Activated CD4-positive, alpha-beta T cell treated with anti-CD3 and anti-CD28 coated beads, Interleukin-2, amount 10 ng/mL, durations not matched to agents 7 days and 5 days (primary cell): ENCODE measurements at regions not wholly inside any gene's neighbourhood (a gene's known extent, or its start where the extent isn't known, plus 50 kb on each side); places are given as distances from the start of the nearest gene placed in this dataset.

Experiments
- CTCF ChIA-PET: fragments of 350-600 bp; sonication (Branson Sonifier 250); formaldehyde crosslinking; loops from one replicate; lab custom pipeline; 2021; ENCODE audit warnings: antibody characterized with exemption; lab: Charles Lee
- POLR2A ChIA-PET: fragments of 350-600 bp; sonication (Branson Sonifier 250); formaldehyde crosslinking; loops from one replicate; lab custom pipeline; 2021; ENCODE audit warnings: antibody characterized with exemption; lab: Charles Lee
- DNase-seq: peaks from one replicate; pipeline ENCODE4 v3.0.0-alpha.2; 2020
- H3K27ac Mint-ChIP-seq: one replicate; pipeline ENCODE4 v1.8.0; 2021; ENCODE audit warnings: mild to moderate bottlenecking, moderate library complexity, mixed read lengths
- H3K27me3 Mint-ChIP-seq: one replicate; pipeline ENCODE4 v1.8.0; 2021; ENCODE audit warnings: mixed read lengths
- H3K36me3 Mint-ChIP-seq: one replicate; pipeline ENCODE4 v1.8.0; 2021; ENCODE audit warnings: low read depth, mixed read lengths
- H3K4me1 Mint-ChIP-seq: one replicate; pipeline ENCODE4 v1.8.0; 2021; ENCODE audit warnings: mixed read lengths
- H3K4me3 Mint-ChIP-seq: one replicate; pipeline ENCODE4 v1.8.0; 2021; ENCODE audit warnings: mild to moderate bottlenecking, moderate library complexity, mixed read lengths
- H3K9me3 Mint-ChIP-seq: one replicate; pipeline ENCODE4 v1.8.0; 2021; ENCODE audit warnings: mixed read lengths

DNA sequence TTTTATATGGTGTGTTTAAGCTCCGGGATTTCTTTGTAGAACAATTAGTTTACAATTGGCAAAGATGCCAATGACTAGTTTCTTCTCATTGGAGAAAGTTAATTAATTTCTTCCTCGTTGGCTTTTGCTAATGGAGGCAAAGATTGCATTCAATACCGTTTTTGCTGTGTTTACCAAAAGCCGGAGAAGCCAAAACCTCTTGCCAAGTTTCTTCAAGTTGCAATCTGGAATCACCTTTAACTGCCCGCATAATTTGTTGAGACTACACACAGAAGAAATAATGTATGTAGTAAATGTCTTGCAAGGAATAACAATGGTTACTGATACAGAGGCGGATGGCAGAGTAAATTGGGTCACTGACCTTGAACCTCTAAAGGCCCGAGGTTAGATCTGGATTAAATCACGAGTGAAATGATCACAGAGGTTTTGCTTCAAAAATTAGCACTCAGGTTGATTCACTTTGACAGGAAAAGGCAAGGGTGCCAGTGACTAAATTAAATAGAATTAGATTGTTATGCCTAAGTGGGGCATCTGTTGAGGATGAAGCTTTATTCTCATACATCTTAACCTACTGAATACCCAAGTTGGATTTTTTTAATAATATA is 732.1 kb upstream of the NR2F2 start:
- peaks cover 5% of the 10 kb centered on the region for H3K27me3 Mint-ChIP-seq
- H3K27ac Mint-ChIP-seq, result no peak overlapping the region
- H3K9me3 Mint-ChIP-seq, result no peaks in the 10 kb centered on the region
- CTCF ChIA-PET, result no interaction called here
- POLR2A ChIA-PET, result no interaction called here
- no peak for DNase-seq
- H3K4me3 Mint-ChIP-seq, result no peak overlapping the region
- H3K36me3 Mint-ChIP-seq, result no peaks in the 10 kb centered on the region
- H3K4me1 Mint-ChIP-seq, result no peaks in the 10 kb centered on the region

GRCh38 chr15:95600367-95600766 is 730.1 kb upstream of the NR2F2 start:
- H3K9me3 Mint-ChIP-seq, result no peaks in the 10 kb centered on the region
- H3K4me1 Mint-ChIP-seq, result no peaks in the 10 kb centered on the region
- peaks cover 2% of the 10 kb centered on the region for H3K27me3 Mint-ChIP-seq
- DNase-seq, result no peak
- ChIA-PET CTCF (interaction anchor here (1.0 kb wide), 1 partner anchor 28 kb away, joined by 3 read pairs; no protein-coding TSS in a partner anchor), POLR2A (no interaction called here)
- H3K27ac Mint-ChIP-seq, result no peak overlapping the region
- no peaks in the 10 kb centered on the region for H3K36me3 Mint-ChIP-seq
- no peak overlapping the region for H3K4me3 Mint-ChIP-seq

DNA sequence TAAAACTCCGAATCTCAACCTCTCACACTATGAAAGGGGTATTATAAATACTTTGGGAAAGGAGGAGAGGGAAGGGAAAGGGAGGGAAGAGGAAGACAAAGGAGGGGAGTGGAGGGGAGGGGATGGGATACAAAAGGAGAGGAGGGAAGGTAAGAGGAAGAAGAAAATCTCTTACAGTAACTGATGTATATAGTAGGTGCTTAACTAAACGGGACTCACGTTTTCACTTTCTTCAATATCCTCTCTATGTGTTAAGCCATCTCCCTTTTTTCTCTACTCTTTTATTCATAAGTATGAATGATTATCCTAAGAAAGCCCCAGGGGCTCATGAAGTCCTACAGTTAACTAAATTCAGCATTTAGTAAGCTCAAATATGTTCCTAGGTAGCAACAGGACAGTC is 729.6 kb upstream of the NR2F2 start:
- Mint-ChIP-seq H3K27me3 (peaks cover under 1% of the 10 kb centered on the region), H3K9me3 (no peaks in the 10 kb centered on the region), H3K4me3 (no peak overlapping the region), H3K36me3 (no peaks in the 10 kb centered on the region), H3K27ac (no peak overlapping the region), H3K4me1 (no peaks in the 10 kb centered on the region)
- ChIA-PET CTCF (no interaction called here), POLR2A (no interaction called here)
- no peak for DNase-seq

DNA sequence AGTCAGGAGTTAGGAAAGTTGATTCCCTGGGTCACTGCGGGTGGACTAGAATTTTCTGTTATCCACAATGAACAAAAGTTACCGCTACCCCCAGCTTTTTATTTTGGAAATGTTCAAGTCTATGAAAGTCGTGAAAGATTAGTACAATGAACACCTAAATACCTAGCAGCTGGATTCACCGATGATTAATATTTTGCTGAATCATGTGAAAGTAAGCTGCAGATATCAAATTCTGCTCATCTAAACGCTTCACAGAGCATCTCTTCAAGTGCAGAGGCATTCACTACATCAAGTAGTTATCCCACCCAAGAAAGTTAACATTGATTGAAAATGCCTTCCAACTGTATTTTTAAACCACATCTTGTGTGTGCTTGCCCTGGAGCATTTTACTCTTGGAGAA is 729.0 kb upstream of the NR2F2 start:
- Mint-ChIP-seq H3K4me1 (no peaks in the 10 kb centered on the region), H3K27ac (no peak overlapping the region), H3K36me3 (no peaks in the 10 kb centered on the region), H3K27me3 (no peaks in the 10 kb centered on the region), H3K4me3 (no peak overlapping the region), H3K9me3 (no peaks in the 10 kb centered on the region)
- POLR2A ChIA-PET, result no interaction called here
- DNase-seq, result no peak
- CTCF ChIA-PET, result no interaction called here

DNA sequence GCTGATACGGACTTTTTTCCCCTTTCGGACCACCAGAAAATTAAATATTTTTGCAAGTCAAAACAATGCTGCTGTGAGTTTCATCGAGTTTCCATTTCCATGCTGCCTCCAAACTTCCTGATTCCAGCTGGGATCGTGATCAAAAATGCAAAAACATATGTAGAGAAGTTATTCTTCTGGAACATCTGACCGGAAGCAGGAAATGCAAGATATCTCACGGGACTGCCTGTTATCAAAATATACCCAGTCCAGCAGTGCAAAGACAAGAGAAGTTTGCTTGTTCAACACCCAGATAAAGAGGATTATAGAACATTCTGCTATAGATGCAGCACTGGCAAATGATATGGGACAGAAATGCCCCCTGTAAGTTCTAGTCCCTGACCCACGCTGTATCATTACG is 726.7 kb upstream of the NR2F2 start:
- Mint-ChIP-seq H3K36me3 (no peaks in the 10 kb centered on the region), H3K27me3 (no peaks in the 10 kb centered on the region), H3K4me3 (no peak overlapping the region), H3K4me1 (no peaks in the 10 kb centered on the region), H3K27ac (no peak overlapping the region), H3K9me3 (no peaks in the 10 kb centered on the region)
- POLR2A ChIA-PET, result no interaction called here
- CTCF ChIA-PET, result interaction anchor here (0.6 kb wide), 1 partner anchor 278 kb away, joined by 3 read pairs; no protein-coding TSS in a partner anchor
- DNase-seq, result no peak

DNA sequence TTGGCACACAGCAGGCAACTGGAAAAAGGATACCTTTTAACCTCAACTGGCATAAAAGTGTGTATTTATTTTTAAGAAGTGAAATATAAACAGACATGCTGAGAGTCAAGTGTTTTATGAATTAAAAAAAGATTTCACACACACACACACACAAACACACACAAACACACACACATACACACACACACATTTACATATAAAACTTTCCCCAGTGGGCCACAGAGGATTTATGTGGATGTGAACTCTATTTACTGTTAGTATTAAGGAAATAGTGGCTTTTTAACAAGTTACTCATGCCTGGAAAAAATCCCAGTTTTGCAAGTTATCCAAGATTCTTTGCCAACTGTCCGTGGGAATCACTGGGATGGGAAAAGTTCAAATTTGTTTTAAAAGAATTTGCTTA is 725.9 kb upstream of the NR2F2 start:
- Mint-ChIP-seq H3K36me3 (no peaks in the 10 kb centered on the region), H3K9me3 (no peaks in the 10 kb centered on the region), H3K27me3 (no peaks in the 10 kb centered on the region), H3K4me3 (no peak overlapping the region), H3K4me1 (no peaks in the 10 kb centered on the region), H3K27ac (no peak overlapping the region)
- ChIA-PET CTCF (no interaction called here), POLR2A (no interaction called here)
- DNase-seq, result no peak

- ChIA-PET POLR2A (no interaction called here), CTCF (no interaction called here)
- Mint-ChIP-seq H3K9me3 (no peaks in the 10 kb centered on the region), H3K36me3 (no peaks in the 10 kb centered on the region), H3K4me1 (no peaks in the 10 kb centered on the region), H3K4me3 (no peak overlapping the region), H3K27ac (no peak overlapping the region), H3K27me3 (no peaks in the 10 kb centered on the region)
- no peak for DNase-seq
Measured at GRCh38 chr15:95605098-95605497, 725.4 kb upstream of the NR2F2 start.

- H3K4me3 Mint-ChIP-seq, result no peak overlapping the region
- H3K9me3 Mint-ChIP-seq, result no peaks in the 10 kb centered on the region
- no peaks in the 10 kb centered on the region for H3K36me3 Mint-ChIP-seq
- H3K4me1 Mint-ChIP-seq, result no peaks in the 10 kb centered on the region
- DNase-seq, result no peak
- H3K27ac Mint-ChIP-seq, result no peak overlapping the region
- CTCF ChIA-PET, result no interaction called here
- no peaks in the 10 kb centered on the region for H3K27me3 Mint-ChIP-seq
- POLR2A ChIA-PET, result no interaction called here
Measured at GRCh38 chr15:95606551-95606950, 723.9 kb upstream of the NR2F2 start.

GRCh38 chr15:95608371-95608770 is 722.1 kb upstream of the NR2F2 start:
- POLR2A ChIA-PET, result no interaction called here
- CTCF ChIA-PET, result interaction anchor here (0.6 kb wide), 1 partner anchor 272 kb away, joined by 3 read pairs; no protein-coding TSS in a partner anchor
- H3K4me1 Mint-ChIP-seq, result no peaks in the 10 kb centered on the region

DNA sequence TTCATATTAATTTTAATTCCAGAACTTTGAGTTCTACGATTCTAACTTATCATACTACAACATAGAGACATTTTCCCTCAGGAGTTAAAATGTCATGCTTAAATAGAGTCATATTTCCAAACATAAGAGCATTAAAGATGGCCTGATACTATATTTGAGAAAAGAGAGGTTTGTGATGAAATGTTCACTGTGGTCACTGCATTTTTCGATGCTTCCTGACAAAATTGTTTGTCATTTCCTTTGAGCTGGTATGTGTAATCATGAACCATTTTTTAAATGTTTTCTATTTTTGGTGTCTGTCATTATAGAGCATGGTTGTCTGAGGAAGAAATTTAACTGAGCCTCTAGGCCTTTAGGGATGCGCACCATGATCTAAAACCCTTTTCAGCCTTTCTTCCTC is 721.4 kb upstream of the NR2F2 start:
- Mint-ChIP-seq H3K4me3 (no peak overlapping the region), H3K36me3 (no peaks in the 10 kb centered on the region), H3K9me3 (no peaks in the 10 kb centered on the region), H3K4me1 (no peaks in the 10 kb centered on the region), H3K27me3 (no peaks in the 10 kb centered on the region), H3K27ac (no peak overlapping the region)
- ChIA-PET POLR2A (no interaction called here), CTCF (interaction anchor here (0.6 kb wide), 1 partner anchor 273 kb away, joined by 3 read pairs; no protein-coding TSS in a partner anchor)
- no peak for DNase-seq

More at GRCh38 chr15:95608371-95608770, 722.1 kb upstream of the NR2F2 start:
- Mint-ChIP-seq H3K27me3 (no peaks in the 10 kb centered on the region), H3K9me3 (no peaks in the 10 kb centered on the region), H3K4me3 (no peak overlapping the region), H3K36me3 (no peaks in the 10 kb centered on the region), H3K27ac (no peak overlapping the region)
- no peak for DNase-seq

DNA sequence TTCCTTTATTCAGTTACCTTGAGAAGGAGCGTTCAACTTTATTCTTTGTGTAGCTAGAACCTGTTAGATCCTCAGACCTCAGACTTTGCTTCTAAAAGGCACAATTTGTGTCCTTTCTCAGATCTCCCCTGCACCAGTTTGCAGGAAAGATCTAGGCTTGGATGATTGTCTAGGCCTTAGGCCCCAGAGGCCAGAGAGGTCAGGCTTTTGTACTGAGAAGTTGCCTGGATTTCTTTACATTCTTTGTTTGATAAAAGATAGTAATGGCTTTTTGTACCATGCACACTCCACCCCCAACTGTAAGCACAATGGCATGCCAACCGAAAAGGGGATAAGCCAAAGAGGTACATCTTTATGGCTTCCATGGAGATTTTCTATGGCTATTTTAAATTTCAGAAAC is 719.6 kb upstream of the NR2F2 start:
- H3K36me3 Mint-ChIP-seq, result no peaks in the 10 kb centered on the region

GRCh38 chr15:95615436-95615835 is 715.1 kb upstream of the NR2F2 start:
- no peaks in the 10 kb centered on the region for H3K27me3 Mint-ChIP-seq
- H3K9me3 Mint-ChIP-seq, result peaks cover 7% of the 10 kb centered on the region
- H3K27ac Mint-ChIP-seq, result no peak overlapping the region
- no peak for DNase-seq
- peaks cover 3% of the 10 kb centered on the region for H3K4me1 Mint-ChIP-seq
- H3K4me3 Mint-ChIP-seq, result no peak overlapping the region
- ChIA-PET CTCF (no interaction called here), POLR2A (no interaction called here)
- H3K36me3 Mint-ChIP-seq, result no peaks in the 10 kb centered on the region

More for the DNA sequence above, 719.6 kb upstream of the NR2F2 start:
- Mint-ChIP-seq H3K27me3 (no peaks in the 10 kb centered on the region), H3K9me3 (no peaks in the 10 kb centered on the region), H3K4me1 (no peaks in the 10 kb centered on the region), H3K4me3 (no peak overlapping the region), H3K27ac (no peak overlapping the region)
- ChIA-PET CTCF (no interaction called here), POLR2A (no interaction called here)
- DNase-seq, result no peak

DNA sequence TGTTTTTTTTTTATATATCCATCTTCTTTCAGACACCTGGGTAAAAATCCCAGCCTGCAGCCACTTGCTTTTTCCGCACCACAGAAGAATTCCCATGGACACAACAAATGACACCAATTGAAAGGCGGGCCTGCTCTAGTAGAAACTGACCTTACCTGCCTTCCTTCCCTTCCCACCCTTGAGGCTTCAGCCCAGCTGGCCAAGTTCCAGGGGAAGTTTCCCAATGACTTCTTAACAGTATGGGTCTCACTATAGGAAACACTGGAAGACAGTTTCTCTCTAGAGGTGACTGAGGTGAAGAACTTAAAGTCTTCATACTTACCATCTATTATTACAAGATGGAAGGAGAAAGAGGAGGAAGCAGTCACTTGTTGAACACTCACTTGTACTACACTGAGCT is 714.2 kb upstream of the NR2F2 start:
- POLR2A ChIA-PET, result no interaction called here
- Mint-ChIP-seq H3K4me1 (peaks cover 10% of the 10 kb centered on the region), H3K36me3 (no peaks in the 10 kb centered on the region), H3K4me3 (no peak overlapping the region), H3K27me3 (no peaks in the 10 kb centered on the region), H3K9me3 (peaks cover 7% of the 10 kb centered on the region), H3K27ac (no peak overlapping the region)
- CTCF ChIA-PET, result no interaction called here
- DNase-seq, result no peak

DNA sequence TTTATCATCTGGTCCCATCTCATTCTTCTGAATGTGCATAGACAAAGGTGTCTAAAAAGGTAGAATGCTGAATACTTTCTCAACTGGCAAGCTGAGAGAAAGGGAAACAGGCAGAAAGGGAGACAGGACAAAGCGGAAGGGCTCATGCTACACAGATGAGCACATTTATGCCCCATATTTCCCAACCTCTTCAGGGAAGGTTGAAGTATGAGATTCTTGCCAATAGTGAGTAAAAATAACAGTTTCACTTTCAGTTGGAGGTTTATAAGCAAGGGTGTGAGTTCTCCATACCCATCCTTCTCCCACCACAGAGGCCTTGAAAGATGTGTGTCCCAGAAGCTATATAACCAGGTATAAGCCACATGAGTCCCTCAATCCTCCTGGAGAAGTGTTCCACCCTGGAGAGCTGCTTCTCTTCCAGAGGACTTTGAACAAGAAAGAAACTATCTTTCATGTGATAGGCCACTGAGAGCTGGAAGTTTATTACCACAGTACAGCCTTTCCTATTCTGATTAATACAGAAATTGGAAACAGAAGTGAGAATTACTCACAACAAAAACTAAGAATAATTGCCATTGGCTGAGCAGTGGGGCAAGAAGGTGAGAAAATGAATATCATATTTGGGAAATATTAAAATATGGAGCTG is 709.4 kb upstream of the NR2F2 start:
- DNase-seq, result no peak
- H3K4me1 Mint-ChIP-seq, result peaks cover 11% of the 10 kb centered on the region
- no peaks in the 10 kb centered on the region for H3K36me3 Mint-ChIP-seq
- no peak overlapping the region for H3K27ac Mint-ChIP-seq
- ChIA-PET CTCF (no interaction called here), POLR2A (no interaction called here)
- H3K4me3 Mint-ChIP-seq, result no peak overlapping the region
- no peaks in the 10 kb centered on the region for H3K27me3 Mint-ChIP-seq
- peaks cover 10% of the 10 kb centered on the region for H3K9me3 Mint-ChIP-seq
